H1 (cell line): ENCODE measurements at regions not wholly inside any gene's neighbourhood (a gene's known extent, or its start where the extent isn't known, plus 50 kb on each side); places are given as distances from the start of the nearest gene placed in this dataset.

Experiments
- BRCA1 ChIP-seq: IDR thresholded peaks from 2 replicates; pipeline ENCODE4 v1.6.1; 2012; ENCODE audit warnings: low read depth, low read length, improper control_type of control experiment
- CHD2 ChIP-seq: IDR thresholded peaks from 2 replicates; pipeline ENCODE4 v1.6.1; 2012; ENCODE audit warnings: low read length, improper control_type of control experiment
- CTCF ChIP-seq, 3 experiments: IDR thresholded peaks; 1 replicate in 2 of 3; 2 replicates in 1 of 3; pipeline versions ENCODE4 v1.5.1 to v1.6.1; 2011; ENCODE audit warnings: low read length in 3 of 3, mild to moderate bottlenecking in 3 of 3, inconsistent platforms in 2 of 3, low read depth in 1 of 3, moderate library complexity in 1 of 3; ENCODE audit not compliant: insufficient read depth in 1 of 3; ENCODE audit errors: control extremely low read depth in 1 of 3
- PHF8 ChIP-seq: fragments of 200-600 bp; sonication (generic); conservative IDR thresholded peaks from 2 replicates; pipeline ENCODE4 v1.7.1; 2012; ENCODE audit warnings: low read depth, mild to moderate bottlenecking, inconsistent platforms, low read length, moderate library complexity
- SP2 ChIP-seq: IDR thresholded peaks from 2 replicates; pipeline ENCODE4 v1.6.1; 2012; ENCODE audit warnings: mild to moderate bottlenecking, low read length, inconsistent platforms

DNA sequence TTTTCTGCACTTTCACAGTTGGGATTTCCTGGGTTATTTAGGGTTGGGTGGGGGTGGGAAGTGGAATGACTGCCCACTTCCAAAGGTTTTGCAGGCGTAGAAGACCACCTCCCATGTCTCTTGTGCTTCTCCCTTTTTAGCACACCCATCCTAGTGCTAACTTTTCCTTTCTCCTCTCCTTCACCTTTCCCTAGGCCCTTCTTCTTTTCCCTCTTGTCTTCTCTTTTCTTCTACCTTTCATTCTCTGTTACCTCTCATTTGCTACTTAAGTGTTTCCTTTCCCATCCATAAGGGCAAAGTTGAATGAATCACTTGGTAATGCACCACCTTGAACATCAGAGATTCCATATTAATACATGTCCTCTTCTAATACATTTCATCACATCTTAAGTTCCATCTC lies 105.0 kb upstream of the ZNF184 start:
- no peak for TF ChIP-seq CTCF (IDR thresholded peaks at IDR 0.05; ENCODE audit: control extremely low read depth in 1 of 3, insufficient read depth in 1 of 3, low read depth in 1 of 3, low read length in 3 of 3)
- TF ChIP-seq PHF8, result no peak
- no peak for TF ChIP-seq CHD2
- TF ChIP-seq SP2, result no peak
- no peak for TF ChIP-seq BRCA1
